SKM-1 treated with dmso at 0.1 percent for 144 hours (cell line): ENCODE measurements at regions not wholly inside any gene's neighbourhood (a gene's known extent, or its start where the extent isn't known, plus 50 kb on each side); places are given as distances from the start of the nearest gene placed in this dataset.

ENCODE experiments used
- DNase-seq: peaks from one replicate; lab custom pipeline; 2025; ENCODE audit not compliant: unreplicated experiment; lab: John Stamatoyannopoulos, UW

- DNase-seq, result no peak
Measured at GRCh38 chr3:43932921-43933320, 242.2 kb downstream of the ABHD5 start.

DNA sequence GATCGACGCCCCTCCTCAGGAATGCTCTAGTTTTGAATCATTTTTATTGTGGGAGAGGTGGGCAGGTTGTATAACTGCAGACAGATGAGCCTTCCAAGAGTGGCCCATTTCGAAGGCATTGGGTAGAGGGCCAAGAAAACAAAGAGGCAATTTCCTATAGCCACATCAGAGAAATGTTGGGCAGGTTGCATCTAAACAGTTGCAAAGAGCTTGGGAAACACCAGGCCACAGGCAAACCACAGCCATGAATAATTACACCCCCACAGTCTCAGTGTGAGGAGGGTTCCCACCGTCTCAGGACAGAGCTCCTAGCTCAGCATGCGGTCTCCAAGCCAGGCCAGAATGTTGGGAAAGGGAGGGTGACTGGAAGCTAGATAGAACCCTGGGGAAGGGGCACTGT, 257.3 kb downstream of the ABHD5 start:
- DNase-seq, result no peak

DNA sequence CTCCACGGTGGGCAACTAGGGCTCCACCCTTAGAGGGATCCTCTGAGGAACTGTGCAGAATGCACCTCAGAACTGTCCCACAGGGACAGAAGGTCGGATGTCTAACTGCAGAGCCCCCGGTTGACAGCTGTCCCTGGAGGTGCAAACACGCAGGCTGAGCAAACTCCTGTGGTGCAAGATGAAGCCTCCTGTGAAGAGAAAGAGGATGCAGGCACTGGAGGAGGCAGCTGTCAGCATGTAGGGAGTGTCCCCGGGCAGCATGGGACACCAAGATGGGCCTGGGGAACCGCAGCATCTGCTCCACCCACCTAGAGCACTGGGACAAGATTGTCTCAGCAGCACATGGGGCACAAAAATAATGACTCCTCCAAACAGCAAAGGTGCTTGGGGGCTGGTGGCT, 258.9 kb downstream of the ABHD5 start:
- no peak for DNase-seq

- no peak for DNase-seq
Measured at GRCh38 chr3:43950775-43951174, 260.0 kb downstream of the ABHD5 start.

- no peak for DNase-seq
Measured at GRCh38 chr3:43951813-43952212, 261.1 kb downstream of the ABHD5 start.

DNA sequence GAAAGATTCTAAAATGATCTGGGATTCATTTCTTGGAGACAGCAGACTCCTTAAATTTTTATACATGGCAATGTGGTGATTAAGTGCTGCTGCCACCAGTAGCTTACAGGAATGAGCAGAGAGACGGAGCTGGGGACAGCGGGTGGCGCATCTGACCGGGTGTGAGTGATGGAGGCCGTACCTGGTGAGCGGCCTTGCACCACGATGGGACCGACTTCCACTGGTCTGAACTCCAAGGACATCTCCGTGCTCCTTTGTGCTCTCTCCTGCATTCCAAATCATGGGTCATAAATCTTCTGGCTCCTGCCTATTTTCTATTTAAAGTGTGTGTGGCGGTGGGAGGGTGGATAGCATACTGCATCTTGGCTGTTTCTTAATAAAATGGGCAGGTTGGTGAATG, 262.6 kb downstream of the ABHD5 start:
- no peak for DNase-seq

DNA sequence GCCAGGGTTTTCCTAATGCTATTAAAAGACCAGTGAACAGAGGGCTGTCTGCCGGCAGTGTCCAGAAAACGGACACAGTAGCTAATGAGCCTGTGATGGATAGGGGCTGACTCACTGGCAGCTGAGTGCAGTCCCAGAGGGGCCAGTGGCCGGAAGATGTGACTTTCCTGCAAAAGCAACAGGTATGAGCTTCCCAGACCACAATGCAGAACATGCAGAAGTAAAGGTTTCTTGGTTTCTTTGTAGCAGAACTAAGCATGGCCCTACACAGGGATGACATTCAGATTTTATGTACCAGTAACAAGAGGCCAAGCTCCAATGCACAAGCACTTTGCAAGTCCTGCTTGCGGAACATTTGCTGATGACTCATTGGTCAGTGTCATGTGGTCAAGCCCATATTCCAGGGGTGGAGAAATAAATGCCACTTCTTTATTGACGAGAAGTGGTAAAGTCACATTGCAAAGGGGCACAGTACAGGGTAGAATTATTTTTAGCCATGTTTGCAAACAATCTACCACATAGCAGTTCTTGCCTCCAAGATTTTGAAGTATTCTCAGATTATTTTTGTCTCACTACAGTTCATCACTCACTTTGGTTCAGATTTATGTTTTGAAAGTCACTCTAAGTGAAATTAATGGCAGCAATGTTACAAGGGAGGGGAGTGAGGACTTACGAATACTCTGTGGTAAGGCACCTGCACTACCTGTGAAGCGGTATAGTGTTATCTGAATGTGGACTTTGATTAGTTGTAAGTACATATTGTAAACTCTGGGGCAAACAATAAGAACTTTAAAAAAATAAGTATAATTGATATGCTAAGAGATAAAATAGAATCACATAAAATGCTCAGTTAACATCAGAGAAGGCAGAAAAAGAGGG, 263.3 kb downstream of the ABHD5 start:
- no peak for DNase-seq

DNA sequence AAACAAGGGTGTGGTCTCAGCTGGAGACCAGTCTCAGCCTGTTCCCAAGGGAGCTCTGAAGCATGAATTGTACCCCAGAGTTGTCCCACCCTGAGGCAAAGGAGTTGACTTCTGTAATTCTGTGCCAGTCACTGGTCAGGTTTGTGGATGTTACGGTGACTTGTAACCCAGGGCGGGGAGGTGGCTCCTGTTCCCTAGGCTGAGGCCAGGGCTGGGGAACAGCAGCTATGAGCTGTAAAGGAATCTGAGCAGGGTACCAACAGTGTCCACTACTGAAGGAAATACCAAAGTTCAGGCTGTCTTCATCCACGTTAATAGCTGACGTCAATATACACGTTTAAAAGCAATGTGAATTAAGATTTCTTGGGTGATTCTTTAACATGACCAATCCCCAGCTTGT, 266.2 kb downstream of the ABHD5 start:
- no peak for DNase-seq

DNA sequence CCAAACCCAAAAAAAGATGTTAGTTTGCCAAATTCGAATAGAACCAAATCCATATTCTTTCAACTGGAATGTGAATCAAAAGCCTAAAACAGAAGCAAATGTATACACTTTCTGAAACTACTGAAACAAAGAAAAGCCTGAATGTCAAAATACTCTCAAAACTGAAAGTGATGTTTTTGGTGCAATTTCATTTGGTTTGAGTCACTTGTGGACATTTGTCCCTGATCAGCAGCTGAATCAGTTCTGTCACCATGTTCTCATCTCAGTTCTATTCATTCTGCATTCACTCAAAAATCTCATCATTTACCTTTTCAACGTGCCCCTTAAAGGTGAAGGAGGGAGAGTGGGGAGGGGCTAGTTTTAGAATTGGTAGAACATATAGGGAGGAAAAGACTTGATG, 266.8 kb downstream of the ABHD5 start:
- no peak for DNase-seq

GRCh38 chr3:43958005-43958770, 267.4 kb downstream of the ABHD5 start:
- no peak for DNase-seq

DNA sequence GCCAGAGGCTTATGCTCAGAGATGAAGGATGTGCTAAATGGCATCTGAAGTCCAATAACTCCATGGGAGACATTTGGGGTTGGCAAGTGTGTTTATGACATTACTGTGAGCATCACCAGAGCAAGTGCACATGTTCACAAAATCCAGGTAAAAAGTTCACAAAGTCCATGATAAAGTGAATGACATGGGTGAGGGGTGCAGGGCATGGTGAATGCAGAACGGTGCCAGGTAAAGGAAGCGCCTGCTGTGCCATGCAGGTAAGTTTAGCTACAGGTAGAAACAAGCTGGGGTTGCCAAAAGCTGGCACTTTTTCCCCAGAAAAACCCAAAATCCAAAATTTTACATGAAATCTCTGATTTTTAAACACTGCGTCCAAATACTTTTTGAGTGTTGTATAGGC, 268.2 kb downstream of the ABHD5 start:
- no peak for DNase-seq

- no peak for DNase-seq
Measured at GRCh38 chr3:43959498-43960447, 269.0 kb downstream of the ABHD5 start.

DNA sequence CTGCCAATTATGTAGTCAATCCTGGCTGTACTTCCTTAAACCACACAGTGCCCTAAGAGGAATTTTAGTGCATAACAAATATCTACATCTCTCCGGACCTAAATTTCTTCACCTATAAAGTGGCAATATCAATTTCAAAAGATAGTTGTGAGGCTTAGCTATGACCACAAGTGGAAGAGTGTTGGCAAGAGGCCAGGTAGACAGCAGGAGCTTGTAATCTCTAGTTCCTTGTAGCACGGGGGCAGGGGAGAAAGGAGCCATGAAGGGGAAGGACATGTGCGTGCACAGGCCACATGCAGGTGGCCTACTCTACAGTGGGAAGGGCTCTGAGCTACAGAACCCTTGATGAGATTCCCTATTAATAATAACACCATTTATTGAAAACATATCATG, 269.7 kb downstream of the ABHD5 start:
- DNase-seq, result no peak

DNA sequence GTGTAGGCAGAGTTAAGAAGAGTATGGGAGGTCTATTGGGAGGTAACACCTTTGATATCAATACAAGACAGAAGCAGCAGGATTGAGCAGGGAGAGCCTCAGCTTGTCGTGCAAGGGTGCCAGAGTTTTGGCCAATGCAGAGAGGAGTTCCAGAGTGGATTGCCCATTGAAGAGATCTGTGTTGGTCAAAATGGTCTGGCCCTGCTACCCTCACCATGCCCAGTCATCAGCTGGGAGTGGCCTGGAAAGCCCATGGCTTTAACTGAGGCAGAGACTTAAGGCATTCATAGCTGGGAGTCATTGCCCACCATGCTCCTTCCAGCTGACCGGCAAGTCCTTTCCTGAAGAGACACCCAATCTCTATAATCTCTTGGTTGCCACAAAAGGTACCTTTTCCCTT, 271.3 kb downstream of the ABHD5 start:
- no peak for DNase-seq

GRCh38 chr3:43963208-43963607, 272.5 kb downstream of the ABHD5 start:
- no peak for DNase-seq

- no peak for DNase-seq
Measured at GRCh38 chr3:43964640-43965039, 273.9 kb downstream of the ABHD5 start.

GRCh38 chr3:43965656-43966055, 274.9 kb downstream of the ABHD5 start:
- DNase-seq, result no peak

- DNase-seq, result no peak
Measured at GRCh38 chr3:43966126-43966525, 275.4 kb downstream of the ABHD5 start.

GRCh38 chr3:43966530-43966929, 275.2 kb upstream of the TOPAZ1 start:
- DNase-seq, result no peak

GRCh38 chr3:43968465-43968864, 273.2 kb upstream of the TOPAZ1 start:
- DNase-seq, result no peak

DNA sequence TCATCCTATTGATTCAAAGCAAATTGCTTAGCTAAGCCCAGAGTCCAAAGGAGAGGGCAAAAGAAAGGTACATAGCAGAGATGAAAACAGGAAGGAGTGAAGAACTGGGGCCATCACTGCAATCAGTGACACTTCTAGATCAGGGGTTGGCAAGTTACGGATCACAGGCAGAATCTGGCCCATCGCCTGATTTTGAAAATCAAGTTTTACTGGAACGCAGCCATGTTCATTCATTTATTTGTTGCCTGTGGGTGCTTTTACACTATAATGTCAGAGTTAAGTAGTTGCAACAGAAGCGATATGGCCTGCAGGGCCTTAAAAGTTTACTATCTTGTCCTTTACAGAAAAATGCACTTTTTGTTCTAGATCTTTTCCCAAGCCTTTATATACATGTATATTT, 271.7 kb upstream of the TOPAZ1 start:
- no peak for DNase-seq
